Naive thymus-derived CD4-positive, alpha-beta T cell (primary cell): ENCODE measurements at regions not wholly inside any gene's neighbourhood (a gene's known extent, or its start where the extent isn't known, plus 50 kb on each side); places are given as distances from the start of the nearest gene placed in this dataset.
"Not testable (repeated sequence)": the region's sequence is repeated elsewhere in the genome, so short reads cannot be mapped to it uniquely, and the experiment has no call there.

ENCODE experiments used
- ATAC-seq: fragments of 150-1000 bp; cut with Tn5 transposase; 2 replicates; pipeline ENCODE4 v1.10.0; 2021; ENCODE audit warnings: mild to moderate bottlenecking, moderate library complexity
- CTCF ChIA-PET: fragments of 350-600 bp; sonication (Branson Sonifier 250); formaldehyde crosslinking; loops from one replicate; lab custom pipeline; 2021; ENCODE audit warnings: antibody characterized with exemption; lab: Charles Lee
- POLR2A ChIA-PET: fragments of 350-600 bp; sonication (Branson Sonifier 250); formaldehyde crosslinking; loops from one replicate; lab custom pipeline; 2021; ENCODE audit warnings: antibody characterized with exemption, inconsistent platforms; lab: Charles Lee
- DNase-seq, 9 donors: peaks; one replicate each; pipeline versions ENCODE4 v3.0.0 to v3.0.0-alpha.2; 2020 to 2022; ENCODE audit warnings: mixed read lengths in 1 of 9
- H3K27ac ChIP-seq: one replicate; pipeline ENCODE4 v1.7.0; 2013; ENCODE audit warnings: mild to moderate bottlenecking, low read depth, low read length, moderate library complexity
- H3K27me3 ChIP-seq, 2 donors: one replicate each; pipeline ENCODE4 v1.7.0; 2013; ENCODE audit warnings: low read length in 2 of 2, mild to moderate bottlenecking in 2 of 2, moderate library complexity in 2 of 2; ENCODE audit not compliant: control insufficient read depth in 2 of 2, insufficient read depth in 2 of 2
- H3K36me3 ChIP-seq, 3 experiments: 1 replicate in 2 of 3; 2 replicates in 1 of 3; pipeline ENCODE4 v1.7.0; 2013; ENCODE audit warnings: low read length in 3 of 3, mild to moderate bottlenecking in 3 of 3, moderate library complexity in 1 of 3; ENCODE audit not compliant: insufficient read depth in 3 of 3, control insufficient read depth in 2 of 3
- H3K4me1 ChIP-seq, 2 donors: one replicate each; pipeline ENCODE4 v1.7.0; 2013; ENCODE audit warnings: low read length in 2 of 2, mild to moderate bottlenecking in 2 of 2, moderate library complexity in 1 of 2; ENCODE audit not compliant: control insufficient read depth in 2 of 2, insufficient read depth in 2 of 2
- H3K4me3 ChIP-seq: 2 replicates; pipeline ENCODE4 v1.7.0; 2013; ENCODE audit warnings: mild to moderate bottlenecking, low read length
- H3K9me3 ChIP-seq, 3 experiments: 1 replicate in 2 of 3; 2 replicates in 1 of 3; pipeline ENCODE4 v1.7.0; 2013; ENCODE audit warnings: low read length in 3 of 3; ENCODE audit not compliant: control insufficient read depth in 2 of 3
- H3K27ac Mint-ChIP-seq, 9 donors: one replicate each; pipeline ENCODE4 v1.8.0; 2020 to 2022; ENCODE audit warnings: mixed read lengths in 9 of 9, mild to moderate bottlenecking in 8 of 9, moderate library complexity in 5 of 9, inconsistent platforms in 2 of 9
- H3K27me3 Mint-ChIP-seq, 5 donors: one replicate each; pipeline ENCODE4 v1.8.0; 2021 to 2022; ENCODE audit warnings: mixed read lengths in 5 of 5, mild to moderate bottlenecking in 1 of 5
- H3K36me3 Mint-ChIP-seq, 5 donors: one replicate each; pipeline ENCODE4 v1.8.0; 2020 to 2022; ENCODE audit warnings: mixed read lengths in 5 of 5, mild to moderate bottlenecking in 3 of 5, inconsistent platforms in 1 of 5
- H3K4me1 Mint-ChIP-seq, 7 donors: one replicate each; pipeline ENCODE4 v1.8.0; 2020 to 2022; ENCODE audit warnings: mixed read lengths in 7 of 7, mild to moderate bottlenecking in 3 of 7, inconsistent platforms in 1 of 7
- H3K4me3 Mint-ChIP-seq, 10 donors: one replicate each; pipeline ENCODE4 v1.8.0; 2020 to 2022; ENCODE audit warnings: mild to moderate bottlenecking in 10 of 10, mixed read lengths in 10 of 10, moderate library complexity in 6 of 10, inconsistent platforms in 2 of 10
- H3K9me3 Mint-ChIP-seq, 11 donors: one replicate each; pipeline ENCODE4 v1.8.0; 2020 to 2022; ENCODE audit warnings: mixed read lengths in 11 of 11, mild to moderate bottlenecking in 4 of 11, inconsistent platforms in 1 of 11, moderate library complexity in 1 of 11
- intact Hi-C, 2 donors: fragments of 100-400 bp; cut with micrococcal nuclease; formaldehyde crosslinking; loops; one replicate each; pipeline ENCODE4 v1.15.1; 2023

- POLR2A ChIA-PET, ATAC-seq, H3K36me3 ChIP-seq, H3K9me3 ChIP-seq, H3K4me1 Mint-ChIP-seq, H3K36me3 Mint-ChIP-seq, H3K9me3 Mint-ChIP-seq, CTCF ChIA-PET, H3K27me3 Mint-ChIP-seq, H3K4me3 ChIP-seq, H3K27me3 ChIP-seq, H3K4me1 ChIP-seq, H3K27ac ChIP-seq, H3K4me3 Mint-ChIP-seq, intact Hi-C loops, H3K27ac Mint-ChIP-seq, DNase-seq: not testable (repeated sequence)
Measured at GRCh38 chr21:9027417-9027800, 1494.0 kb upstream of the TPTE start.

- H3K4me1 Mint-ChIP-seq, DNase-seq, H3K9me3 ChIP-seq, CTCF ChIA-PET, ATAC-seq, H3K9me3 Mint-ChIP-seq, H3K4me1 ChIP-seq, intact Hi-C loops, H3K27ac Mint-ChIP-seq, H3K4me3 Mint-ChIP-seq, H3K36me3 ChIP-seq, H3K27me3 Mint-ChIP-seq, H3K4me3 ChIP-seq, POLR2A ChIA-PET, H3K27me3 ChIP-seq, H3K27ac ChIP-seq, H3K36me3 Mint-ChIP-seq: not testable (repeated sequence)
Measured at GRCh38 chr21:9028624-9029431, 1492.6 kb upstream of the TPTE start.

DNA sequence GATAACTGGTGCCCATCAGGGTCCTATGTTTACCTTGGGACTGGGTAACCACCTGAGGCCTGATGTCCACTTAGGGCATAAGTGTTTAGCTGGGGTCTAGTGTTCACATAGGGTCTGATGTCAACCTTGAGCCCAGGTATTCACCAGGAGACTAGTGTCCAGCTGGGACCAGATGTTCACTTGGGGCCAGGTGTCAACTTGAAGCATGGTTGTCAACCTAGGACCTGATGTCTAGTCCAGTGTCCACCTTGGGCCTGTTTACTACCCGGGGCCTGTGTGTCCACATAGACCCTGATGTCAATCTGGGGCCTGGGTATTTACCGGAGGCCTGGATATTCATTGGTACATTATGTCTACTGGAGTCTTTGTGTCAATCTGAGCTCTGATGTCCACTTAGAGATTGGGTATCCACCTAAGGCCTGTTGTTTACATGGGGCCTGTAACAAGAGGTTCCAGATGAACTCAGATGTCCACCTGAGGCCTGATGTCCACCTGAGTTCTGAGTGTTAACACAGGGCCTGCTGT lies 1491.2 kb upstream of the TPTE start:
- H3K4me3 Mint-ChIP-seq, H3K4me1 Mint-ChIP-seq, H3K27ac Mint-ChIP-seq, ATAC-seq, H3K4me1 ChIP-seq, H3K27me3 Mint-ChIP-seq, H3K36me3 ChIP-seq, H3K36me3 Mint-ChIP-seq, POLR2A ChIA-PET, intact Hi-C loops, H3K27me3 ChIP-seq, DNase-seq, H3K4me3 ChIP-seq, H3K9me3 ChIP-seq, H3K27ac ChIP-seq, H3K9me3 Mint-ChIP-seq, CTCF ChIA-PET: not testable (repeated sequence)

DNA sequence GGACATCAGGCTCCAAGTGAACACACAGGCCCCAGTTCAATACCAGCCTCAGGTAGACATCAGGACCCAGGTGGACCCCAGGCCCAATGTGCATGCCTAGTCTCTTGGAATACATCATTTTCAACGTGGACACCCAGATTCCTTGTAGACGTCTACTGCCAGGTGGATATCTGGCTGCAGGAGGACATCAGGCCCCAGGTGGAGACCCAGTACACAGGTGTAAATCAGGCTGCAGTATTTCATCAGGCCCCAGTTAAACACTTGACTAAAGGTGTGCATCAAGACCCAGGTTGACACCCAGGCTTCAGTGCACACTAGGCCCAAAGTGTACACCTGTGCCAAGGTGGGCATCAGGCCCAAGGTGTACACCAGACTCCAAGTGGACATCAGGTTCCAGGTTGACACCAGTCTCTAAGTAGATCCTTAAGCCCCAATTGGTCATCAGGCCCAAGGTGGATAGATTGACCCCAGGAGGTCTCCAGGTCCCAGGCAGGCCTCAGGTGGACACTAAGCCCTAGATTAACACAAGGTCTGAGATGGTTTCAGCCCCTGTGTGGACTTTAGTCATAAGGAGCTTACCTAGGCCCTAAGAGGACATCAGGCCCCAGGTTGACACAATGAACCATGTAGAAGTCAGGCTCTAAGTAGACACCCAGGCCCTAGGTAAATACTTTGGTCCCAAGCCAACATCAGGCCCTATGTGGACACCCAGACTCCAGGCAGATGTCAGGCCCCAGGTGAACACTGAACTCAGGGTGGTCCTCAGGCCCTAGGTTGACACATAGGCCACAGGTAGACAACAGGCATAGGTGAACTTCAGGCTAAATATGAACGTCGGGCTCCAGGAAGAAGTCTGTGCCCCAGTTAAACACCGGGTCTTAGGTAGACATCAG lies 1489.7 kb upstream of the TPTE start:
- H3K27me3 Mint-ChIP-seq, H3K27ac Mint-ChIP-seq, DNase-seq, H3K27ac ChIP-seq, POLR2A ChIA-PET, intact Hi-C loops, H3K9me3 ChIP-seq, H3K4me1 ChIP-seq, ATAC-seq, H3K27me3 ChIP-seq, H3K36me3 ChIP-seq, H3K4me1 Mint-ChIP-seq, H3K4me3 ChIP-seq, CTCF ChIA-PET, H3K4me3 Mint-ChIP-seq, H3K9me3 Mint-ChIP-seq, H3K36me3 Mint-ChIP-seq: not testable (repeated sequence)

DNA sequence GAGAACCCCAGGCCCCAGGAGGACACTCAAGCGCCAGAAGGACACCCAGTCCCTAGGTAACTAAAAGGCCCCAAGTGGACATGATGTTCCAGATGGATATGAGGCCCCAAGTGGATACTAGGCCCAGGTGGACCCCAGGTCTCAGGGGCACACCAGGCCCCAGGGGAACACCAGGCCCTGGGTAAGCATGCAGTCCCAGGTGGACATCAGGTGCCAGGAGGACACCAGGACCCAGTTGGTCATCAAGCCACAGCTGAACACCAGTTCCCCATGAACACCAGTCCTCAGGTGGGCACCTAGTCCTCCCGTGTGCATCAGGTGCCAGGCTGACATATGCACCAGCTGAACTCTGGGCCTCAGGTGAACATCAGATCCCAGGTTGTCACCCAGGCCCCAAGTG lies 1488.8 kb upstream of the TPTE start:
- ATAC-seq, H3K27ac Mint-ChIP-seq, H3K4me1 ChIP-seq, H3K4me3 Mint-ChIP-seq, POLR2A ChIA-PET, H3K27me3 ChIP-seq, intact Hi-C loops, H3K27me3 Mint-ChIP-seq, H3K36me3 Mint-ChIP-seq, H3K4me1 Mint-ChIP-seq, H3K36me3 ChIP-seq, H3K27ac ChIP-seq, H3K9me3 ChIP-seq, CTCF ChIA-PET, H3K4me3 ChIP-seq, DNase-seq: not testable (repeated sequence)
- H3K9me3 Mint-ChIP-seq: peaks cover 0 to 13% (median 2%) of the 10 kb centered on the region in 11 donors

DNA sequence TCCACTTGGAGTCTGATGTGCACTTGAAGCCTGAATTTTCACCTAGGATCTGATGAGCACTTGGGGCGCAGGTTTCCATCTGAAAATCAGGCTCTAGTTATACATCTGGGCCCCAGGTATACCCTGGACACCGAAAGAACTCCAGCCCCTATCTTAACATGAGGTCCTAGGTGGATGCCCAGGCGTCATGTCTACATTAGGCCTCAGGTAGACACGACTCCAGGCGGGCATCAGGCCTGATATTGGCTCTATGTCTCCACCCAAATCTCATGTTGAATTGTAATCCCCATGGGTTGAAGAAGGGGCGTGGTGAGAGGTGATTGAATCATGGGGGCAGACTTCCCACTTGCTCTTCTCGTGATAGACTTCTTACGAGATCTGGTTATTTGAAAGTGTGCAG lies 1488.1 kb upstream of the TPTE start:
- H3K27me3 ChIP-seq, POLR2A ChIA-PET, H3K27me3 Mint-ChIP-seq, H3K9me3 ChIP-seq, H3K4me1 Mint-ChIP-seq, intact Hi-C loops, DNase-seq, H3K36me3 ChIP-seq, H3K4me3 Mint-ChIP-seq, H3K36me3 Mint-ChIP-seq, H3K27ac Mint-ChIP-seq, ATAC-seq, H3K27ac ChIP-seq, H3K4me1 ChIP-seq, H3K4me3 ChIP-seq, CTCF ChIA-PET: not testable (repeated sequence)
- peaks cover 0 to 15% (median 2%) of the 10 kb centered on the region in 11 donors for H3K9me3 Mint-ChIP-seq
